Cerebellar nuclear complex (tissue), 1 donor: ENCODE measurements at regions not wholly inside any gene's neighbourhood (a gene's known extent, or its start where the extent isn't known, plus 50 kb on each side); places are given as distances from the start of the nearest gene placed in this dataset.

Experiments
- DNase-seq, 2 experiments: peaks; one replicate each; lab custom pipeline; 2025; lab: John Stamatoyannopoulos, UW

- DNase-seq, result no peak
Measured at GRCh38 chr4:13248621-13249298, 235.4 kb downstream of the RAB28 start.

- no peak for DNase-seq
Measured at GRCh38 chr4:13246107-13246506, 238.0 kb downstream of the RAB28 start.

GRCh38 chr4:13244444-13244843, 239.7 kb downstream of the RAB28 start:
- no peak for DNase-seq

- no peak for DNase-seq
Measured at GRCh38 chr4:13243152-13243551, 241.0 kb downstream of the RAB28 start.

- no peak for DNase-seq
Measured at GRCh38 chr4:13240066-13240465, 244.1 kb downstream of the RAB28 start.

- DNase-seq, result no peak
Measured at GRCh38 chr4:13238936-13239335, 245.2 kb downstream of the RAB28 start.

- no peak for DNase-seq
Measured at GRCh38 chr4:13236485-13236884, 247.7 kb downstream of the RAB28 start.

GRCh38 chr4:13233755-13234154, 250.4 kb downstream of the RAB28 start:
- no peak for DNase-seq

- DNase-seq, result no peak
Measured at GRCh38 chr4:13219971-13220370, 264.2 kb downstream of the RAB28 start.

- no peak for DNase-seq
Measured at GRCh38 chr4:13218326-13218958, 265.7 kb downstream of the RAB28 start.

- DNase-seq, result no peak
Measured at GRCh38 chr4:13215560-13215959, 268.6 kb downstream of the RAB28 start.

- no peak for DNase-seq
Measured at GRCh38 chr4:13212936-13213335, 271.2 kb downstream of the RAB28 start.

- no peak for DNase-seq
Measured at GRCh38 chr4:13209600-13209999, 274.5 kb downstream of the RAB28 start.

GRCh38 chr4:13208558-13209193, 275.5 kb downstream of the RAB28 start:
- no peak for DNase-seq

GRCh38 chr4:13207226-13207625, 276.9 kb downstream of the RAB28 start:
- no peak for DNase-seq

- no peak for DNase-seq
Measured at GRCh38 chr4:13203101-13203500, 281.0 kb downstream of the RAB28 start.

- DNase-seq, result no peak
Measured at GRCh38 chr4:13202701-13203100, 281.4 kb downstream of the RAB28 start.

GRCh38 chr4:13201241-13201640, 282.9 kb downstream of the RAB28 start:
- DNase-seq, result no peak

GRCh38 chr4:13196721-13197120, 287.4 kb downstream of the RAB28 start:
- no peak for DNase-seq

- DNase-seq, result no peak
Measured at GRCh38 chr4:13193662-13194061, 290.5 kb downstream of the RAB28 start.

- no peak for DNase-seq
Measured at GRCh38 chr4:13190093-13190721, 293.9 kb downstream of the RAB28 start.

- DNase-seq, result no peak
Measured at GRCh38 chr4:13184199-13184598, 299.9 kb downstream of the RAB28 start.

- DNase-seq, result no peak
Measured at GRCh38 chr4:13182133-13182532, 302.0 kb downstream of the RAB28 start.
